ENCODE measurements at regions not wholly inside any gene's neighbourhood (a gene's known extent, or its start where the extent isn't known, plus 50 kb on each side); places are given as distances from the start of the nearest gene placed in this dataset.

DNA sequence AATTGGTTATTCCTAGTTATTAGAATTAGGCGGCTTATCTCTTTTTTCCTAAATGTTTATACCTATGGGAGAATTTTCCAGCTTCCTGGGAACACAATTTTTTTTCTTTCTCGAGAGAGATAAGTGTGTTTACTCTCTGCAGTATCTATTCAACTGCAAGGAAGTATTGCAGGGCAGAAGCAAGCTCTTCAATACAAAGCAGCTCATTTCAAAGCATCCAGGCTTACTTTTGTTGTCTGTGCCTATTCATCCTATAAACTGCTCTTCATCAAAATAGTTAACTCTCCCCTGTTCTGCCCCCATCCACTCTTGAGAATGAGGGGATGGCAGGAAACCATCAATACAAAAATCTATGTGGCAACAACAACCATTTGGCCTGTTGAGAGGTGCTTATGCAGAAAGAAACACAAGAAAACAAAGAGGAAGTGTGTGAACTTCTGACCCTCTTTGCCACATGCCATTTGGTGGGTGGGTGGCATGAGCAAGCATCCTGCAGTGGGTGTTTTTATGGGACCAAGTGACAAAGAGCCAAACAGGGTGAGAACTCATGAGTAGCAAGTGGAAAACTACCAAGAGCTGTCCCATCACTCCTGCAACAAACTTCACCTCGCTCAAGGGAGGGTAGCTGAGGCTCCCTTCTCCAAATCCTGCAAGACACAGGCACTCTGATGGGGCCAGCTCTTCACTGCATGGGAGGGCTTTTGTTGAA, 50.6 kb upstream of the MRPS6 start:
- DNase-seq (no peak), ATAC-seq (peak; percentile 59)
- intact Hi-C loops (cut with DNase I, micrococcal nuclease), result no loop called here

DNA sequence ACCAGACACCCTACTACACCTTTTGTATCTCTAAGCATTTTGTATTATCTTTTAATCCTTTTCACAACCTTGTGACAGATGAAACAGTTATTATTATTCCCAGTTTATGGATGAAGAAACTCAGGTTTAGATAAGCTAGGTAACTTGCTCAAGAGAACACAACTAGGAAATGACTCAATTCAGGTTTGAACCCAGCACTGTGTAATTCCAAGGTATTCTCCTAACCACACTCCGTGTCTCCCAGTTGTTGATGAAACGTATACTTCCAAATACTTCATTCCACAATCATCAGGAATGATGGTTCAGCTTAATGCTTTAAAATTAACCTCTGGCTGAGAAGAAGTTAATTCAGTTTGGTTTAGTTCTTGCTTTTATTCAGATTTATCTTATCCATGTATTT, 51.7 kb upstream of the MRPS6 start:
- ATAC-seq, result no peak
- intact Hi-C loops (cut with DNase I, micrococcal nuclease), result no loop called here

DNA sequence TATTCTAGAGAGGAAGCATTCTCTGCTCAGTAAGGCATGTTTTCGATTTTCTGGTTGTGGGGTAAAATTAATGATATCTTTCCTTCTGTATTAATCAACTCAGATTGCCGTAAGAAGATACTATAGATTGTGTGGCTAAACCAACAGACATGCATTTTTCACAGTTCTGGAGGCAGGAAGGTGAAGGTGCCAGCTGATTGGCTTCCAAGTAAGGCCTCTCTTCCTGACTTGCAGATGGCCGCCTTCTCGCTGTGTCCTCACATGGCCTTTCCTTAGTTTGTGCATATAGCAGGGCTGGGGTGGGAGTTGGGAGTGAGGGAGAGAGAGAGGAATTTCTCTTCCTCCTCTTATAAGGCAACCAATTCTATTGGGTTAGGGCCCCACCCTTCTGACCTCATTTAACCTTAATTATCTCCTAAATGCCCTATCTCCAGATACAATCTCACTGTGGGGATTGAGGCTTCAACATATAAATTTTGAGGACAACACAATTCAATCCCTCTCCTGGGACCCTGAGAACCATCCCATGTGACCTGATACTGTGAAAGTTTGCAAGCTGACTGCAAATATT, 52.3 kb upstream of the MRPS6 start:
- no peak for ATAC-seq
- intact Hi-C loops (cut with DNase I, micrococcal nuclease), result no loop called here
- DNase-seq, result no peak

More for the DNA sequence above, 51.7 kb upstream of the MRPS6 start:
- no peak for DNase-seq

DNA sequence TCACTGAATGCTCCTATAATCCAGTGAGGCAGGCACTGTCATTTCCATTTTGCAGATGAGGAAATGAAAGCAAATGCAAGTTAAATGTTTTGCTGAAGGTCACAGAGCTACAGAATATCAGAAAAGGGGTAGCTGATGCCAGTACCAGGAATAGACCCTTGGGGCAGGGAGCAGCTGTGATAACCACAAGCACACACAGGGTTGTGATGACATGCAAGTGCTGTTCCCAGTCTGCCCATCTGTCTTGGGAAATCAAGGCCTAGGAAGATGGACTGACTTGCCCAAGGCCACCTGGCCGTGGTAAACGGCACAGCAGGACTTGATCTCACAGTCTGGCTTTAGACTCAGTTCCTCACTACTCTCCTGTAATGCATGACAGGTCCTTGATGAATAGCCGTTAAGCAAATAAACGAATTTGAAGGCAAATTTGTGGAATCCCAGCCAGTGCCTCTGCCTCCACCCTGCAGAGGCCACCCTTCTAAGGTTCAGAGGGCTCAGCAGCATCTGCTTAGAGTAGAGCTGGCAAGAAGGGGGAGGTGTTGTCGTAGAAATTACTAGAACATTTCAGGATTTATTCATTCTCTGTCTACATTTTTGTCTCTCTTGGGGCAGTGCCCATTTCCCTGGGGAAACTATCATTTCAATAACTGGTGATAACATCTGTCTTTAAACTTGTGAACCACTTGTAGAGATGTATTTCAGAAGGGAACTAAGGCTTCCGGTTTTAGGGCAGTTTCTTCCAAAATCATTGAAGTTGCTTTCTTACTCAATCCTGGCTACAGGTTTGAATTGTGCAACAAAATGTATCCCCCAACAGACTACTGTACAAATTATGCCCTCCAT, 53.2 kb upstream of the MRPS6 start:
- ATAC-seq, result no peak
- intact Hi-C loops (cut with DNase I, micrococcal nuclease), result no loop called here
- peak in 1 of 2 donors; percentile 35 for DNase-seq

DNA sequence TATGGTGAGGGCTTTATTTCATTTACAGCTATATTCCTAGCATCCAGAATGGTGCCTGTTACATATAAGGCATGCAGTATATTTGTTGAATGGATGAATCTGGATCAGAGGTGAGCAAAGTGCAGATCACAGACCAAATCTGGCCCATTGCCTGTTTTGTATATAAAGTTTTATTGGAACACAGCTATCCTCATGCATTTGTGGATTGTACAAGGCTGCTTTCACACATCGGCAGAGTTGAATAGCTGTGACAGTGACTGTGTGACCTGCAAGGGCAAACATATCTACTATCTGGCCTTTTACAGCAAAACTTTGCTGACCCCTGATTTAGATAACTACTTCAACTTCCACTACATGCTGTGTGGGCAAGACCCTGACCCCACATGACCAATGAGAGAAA, 54.0 kb upstream of the MRPS6 start:
- intact Hi-C loops (cut with DNase I, micrococcal nuclease), result no loop called here
- no peak for ATAC-seq

DNA sequence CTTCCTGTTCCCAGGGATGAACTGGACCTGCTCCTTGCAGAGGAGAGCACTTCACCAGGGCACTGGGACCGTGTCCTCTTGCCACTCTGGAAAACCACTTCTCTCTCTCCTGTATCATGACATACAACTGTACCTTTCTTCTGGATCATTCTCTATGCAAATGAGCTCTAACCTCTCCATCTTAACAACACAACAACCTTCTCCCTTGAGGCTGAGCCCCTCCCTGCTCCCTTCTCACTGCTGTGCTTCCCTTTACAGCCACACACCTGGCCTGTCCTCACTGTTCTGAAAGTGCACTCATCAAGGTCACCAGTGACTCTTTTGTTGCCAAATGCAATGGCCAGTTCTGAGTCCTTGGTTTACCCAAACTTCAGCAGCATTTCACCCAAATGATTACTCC, 54.5 kb upstream of the MRPS6 start:
- DNase-seq (no peak), ATAC-seq (peak; percentile 26)
- intact Hi-C loops (cut with DNase I, micrococcal nuclease), result no loop called here

More for the DNA sequence above, 54.0 kb upstream of the MRPS6 start:
- DNase-seq, result no peak

DNA sequence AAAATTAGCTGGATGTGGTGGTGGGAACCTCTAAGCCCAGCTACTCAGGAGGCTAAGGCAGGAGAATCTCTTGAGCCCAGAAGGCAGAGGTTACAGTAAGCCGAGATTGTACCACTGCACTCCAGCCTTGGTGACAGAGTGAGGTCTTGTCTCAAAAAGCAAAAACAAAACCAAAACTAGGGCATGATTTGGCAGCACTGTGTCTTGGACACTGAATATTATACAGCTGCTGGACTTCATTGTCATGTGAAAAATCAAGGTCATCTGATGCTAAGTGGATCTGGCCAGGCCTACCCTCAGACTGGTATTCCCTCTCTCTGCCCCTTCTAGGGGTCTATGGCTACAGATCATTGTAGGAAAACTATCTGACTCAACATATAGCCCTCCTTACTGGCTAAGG, 55.2 kb upstream of the MRPS6 start:
- ATAC-seq (no peak), DNase-seq (no peak)
- intact Hi-C loops (cut with DNase I, micrococcal nuclease), result no loop called here

DNA sequence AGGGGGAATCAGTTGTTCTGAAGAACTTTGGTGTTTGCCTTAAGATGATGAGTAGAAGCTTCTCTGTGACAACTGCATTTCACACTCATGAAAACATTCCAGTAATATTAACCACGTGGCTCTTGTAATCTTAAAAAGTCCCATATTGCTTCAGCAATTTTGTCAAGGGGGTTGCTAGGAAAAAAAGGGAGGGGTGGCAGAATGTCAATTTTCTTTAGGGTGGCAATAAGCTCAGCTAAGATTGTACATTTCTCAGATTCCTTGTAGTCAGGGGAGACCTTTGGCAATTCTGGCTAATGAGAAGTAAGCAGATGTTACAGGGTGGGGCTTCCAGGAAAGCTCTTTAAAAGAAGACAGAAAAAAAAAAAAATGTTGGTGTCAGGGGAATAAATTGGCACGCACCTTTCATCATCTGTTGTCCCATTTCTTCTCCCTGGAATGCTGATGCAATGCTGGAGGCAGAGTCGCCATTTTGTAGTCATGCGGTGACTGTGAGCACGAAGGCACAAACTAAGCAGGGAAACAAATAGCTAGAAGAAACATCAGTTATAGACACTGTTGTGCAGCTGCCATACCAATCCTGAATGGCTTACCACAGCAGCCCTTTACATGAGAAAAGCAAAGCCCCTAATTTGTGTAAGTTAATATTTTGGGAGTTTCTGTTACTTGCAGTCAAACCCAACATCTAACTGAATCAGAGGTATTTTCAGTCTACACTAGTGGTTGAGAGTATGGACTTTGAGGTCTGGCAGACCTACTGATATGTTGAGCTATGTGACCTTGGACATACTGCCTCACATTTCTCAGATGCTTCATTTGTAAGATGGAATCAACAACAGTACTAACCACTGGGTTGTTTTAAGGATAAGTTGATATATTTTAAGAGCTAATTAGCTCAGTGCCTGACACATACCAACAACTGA, 56.1 kb upstream of the MRPS6 start:
- intact Hi-C loops (cut with DNase I, micrococcal nuclease), result no loop called here
- ATAC-seq (no peak), DNase-seq (no peak)

DNA sequence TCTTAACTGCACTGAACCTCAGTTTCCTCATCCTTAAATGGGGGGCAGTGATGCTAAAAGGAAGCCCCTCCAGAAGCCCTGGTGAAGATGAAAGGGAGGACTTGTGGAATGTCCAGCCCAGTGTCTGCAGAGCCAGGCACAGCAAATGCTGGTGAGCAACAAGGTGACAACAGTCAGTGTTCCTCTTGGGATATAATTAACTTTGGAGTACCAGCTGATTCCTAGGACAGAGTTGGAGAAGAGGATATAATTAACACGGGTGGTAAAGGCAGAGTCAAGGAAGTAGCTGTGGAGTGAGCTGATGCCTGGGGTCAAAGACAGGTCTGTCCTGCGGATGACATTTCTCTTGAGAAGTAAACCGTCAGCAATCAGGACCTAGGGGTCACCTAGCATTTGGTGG, 60.7 kb upstream of the MRPS6 start:
- ATAC-seq (no peak), DNase-seq (no peak)
- intact Hi-C loops (cut with DNase I, micrococcal nuclease), result no loop called here

DNA sequence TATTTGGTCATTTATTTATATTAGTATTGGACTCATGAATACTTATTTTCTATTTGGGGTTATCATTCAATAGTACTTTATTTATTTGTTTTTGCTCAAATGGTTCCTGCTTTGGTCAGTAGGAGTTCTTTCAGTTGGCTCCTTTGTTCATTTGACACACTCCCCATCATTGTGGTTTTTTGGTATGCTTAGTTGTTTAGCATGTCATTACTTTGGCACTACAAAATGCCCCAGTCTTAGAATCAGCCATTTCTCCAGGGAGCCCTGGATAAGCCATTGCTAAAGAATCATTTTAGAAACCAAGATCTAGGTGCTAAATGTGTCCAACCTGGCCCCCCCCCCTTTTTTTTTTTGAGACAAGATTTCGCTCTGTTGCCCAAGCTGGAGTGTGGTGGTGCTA, 61.7 kb upstream of the MRPS6 start:
- DNase-seq, result no peak
- no peak for ATAC-seq
- intact Hi-C loops (cut with DNase I, micrococcal nuclease), result no loop called here

DNA sequence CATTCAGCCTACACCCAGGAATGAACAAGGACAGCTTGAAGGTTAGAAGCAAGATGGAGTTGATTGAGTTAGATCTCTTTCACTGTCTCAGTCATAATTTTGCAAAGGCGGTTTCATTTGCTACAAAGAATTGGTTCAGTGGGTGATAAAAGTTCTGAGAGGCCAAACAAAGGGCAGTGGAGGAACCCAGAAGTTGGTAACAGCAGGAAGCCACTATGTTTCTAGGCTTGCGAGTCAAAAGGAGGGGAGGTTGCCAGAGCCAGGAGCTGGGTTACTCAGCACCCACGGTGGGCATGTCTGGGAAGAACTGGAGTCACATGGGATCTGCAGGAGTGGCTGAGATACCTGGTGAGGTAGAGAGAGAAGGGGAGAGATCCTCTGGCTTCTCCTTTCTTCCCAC, 64.2 kb upstream of the MRPS6 start:
- DNase-seq, result no peak
- ATAC-seq, result no peak
- intact Hi-C loops (cut with DNase I, micrococcal nuclease), result no loop called here

DNA sequence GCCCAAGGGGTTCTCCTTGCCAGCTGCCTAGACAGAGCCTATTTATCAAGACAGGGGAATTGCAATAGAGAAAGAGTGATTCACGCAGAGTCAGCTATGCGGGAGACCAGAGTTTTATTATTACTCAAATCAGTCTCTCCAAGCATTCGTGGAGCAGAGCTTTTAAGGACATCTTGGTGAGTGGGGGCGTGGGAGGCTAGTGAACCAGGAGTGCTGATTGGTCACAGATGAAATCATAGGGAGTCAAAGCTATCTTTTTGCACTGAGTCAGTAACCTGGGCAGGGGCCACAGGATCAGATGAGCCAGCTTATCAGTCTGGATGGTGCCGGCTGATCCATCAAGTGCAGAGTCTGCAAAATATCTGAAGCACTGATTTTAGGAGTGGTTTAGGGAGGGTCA, 64.8 kb upstream of the MRPS6 start:
- ATAC-seq, result no peak
- no peak for DNase-seq
- intact Hi-C loops (cut with DNase I, micrococcal nuclease), result no loop called here

DNA sequence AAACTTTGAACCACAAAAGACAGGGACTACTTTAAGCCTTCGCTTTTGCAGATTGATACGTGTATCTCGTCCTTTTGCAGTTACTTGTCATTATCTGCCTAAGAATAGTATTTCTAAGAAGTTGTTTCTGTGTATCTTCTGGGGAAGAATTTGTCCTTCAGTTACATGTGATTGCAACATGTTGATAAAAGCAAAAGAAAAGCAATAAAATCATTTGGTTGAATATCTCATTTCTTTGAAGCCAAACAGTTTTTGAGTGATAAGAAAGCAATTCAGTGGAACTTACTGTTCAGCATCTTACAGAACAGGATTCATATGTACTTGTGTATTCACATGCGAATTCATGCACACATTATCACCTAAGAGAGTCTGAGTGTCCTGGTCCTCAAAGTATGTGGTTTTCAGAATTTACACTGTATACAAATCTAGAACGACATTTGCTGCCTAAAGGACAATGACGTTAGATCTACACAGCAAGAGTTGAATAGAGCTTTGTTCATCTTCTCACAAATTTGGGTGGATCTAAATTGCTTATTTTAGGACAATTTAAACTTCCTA, 66.7 kb upstream of the MRPS6 start:
- intact Hi-C loops (cut with DNase I, micrococcal nuclease), result no loop called here
- no peak for ATAC-seq
- DNase-seq, result no peak

DNA sequence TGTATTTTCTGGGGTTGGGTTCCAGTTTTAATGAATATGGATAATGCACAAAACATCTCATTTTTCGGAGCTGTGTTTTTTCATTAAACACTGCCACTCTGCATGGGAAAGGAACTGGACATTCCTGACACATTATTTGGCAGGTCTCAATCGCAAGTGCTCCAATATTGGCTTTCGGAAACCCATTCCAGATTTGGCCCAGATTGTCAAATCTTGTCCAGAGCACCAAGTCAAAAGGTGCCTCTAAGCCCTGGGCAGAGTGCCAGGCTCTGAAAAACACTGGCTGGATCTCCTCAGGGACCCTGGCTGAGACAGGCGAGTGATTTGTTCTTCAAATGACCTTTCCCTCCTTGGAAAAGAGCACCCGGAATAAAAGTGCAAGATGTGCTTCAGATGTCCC, 68.4 kb upstream of the MRPS6 start:
- DNase-seq (no peak), ATAC-seq (no peak)
- intact Hi-C loops (cut with DNase I, micrococcal nuclease), result no loop called here

DNA sequence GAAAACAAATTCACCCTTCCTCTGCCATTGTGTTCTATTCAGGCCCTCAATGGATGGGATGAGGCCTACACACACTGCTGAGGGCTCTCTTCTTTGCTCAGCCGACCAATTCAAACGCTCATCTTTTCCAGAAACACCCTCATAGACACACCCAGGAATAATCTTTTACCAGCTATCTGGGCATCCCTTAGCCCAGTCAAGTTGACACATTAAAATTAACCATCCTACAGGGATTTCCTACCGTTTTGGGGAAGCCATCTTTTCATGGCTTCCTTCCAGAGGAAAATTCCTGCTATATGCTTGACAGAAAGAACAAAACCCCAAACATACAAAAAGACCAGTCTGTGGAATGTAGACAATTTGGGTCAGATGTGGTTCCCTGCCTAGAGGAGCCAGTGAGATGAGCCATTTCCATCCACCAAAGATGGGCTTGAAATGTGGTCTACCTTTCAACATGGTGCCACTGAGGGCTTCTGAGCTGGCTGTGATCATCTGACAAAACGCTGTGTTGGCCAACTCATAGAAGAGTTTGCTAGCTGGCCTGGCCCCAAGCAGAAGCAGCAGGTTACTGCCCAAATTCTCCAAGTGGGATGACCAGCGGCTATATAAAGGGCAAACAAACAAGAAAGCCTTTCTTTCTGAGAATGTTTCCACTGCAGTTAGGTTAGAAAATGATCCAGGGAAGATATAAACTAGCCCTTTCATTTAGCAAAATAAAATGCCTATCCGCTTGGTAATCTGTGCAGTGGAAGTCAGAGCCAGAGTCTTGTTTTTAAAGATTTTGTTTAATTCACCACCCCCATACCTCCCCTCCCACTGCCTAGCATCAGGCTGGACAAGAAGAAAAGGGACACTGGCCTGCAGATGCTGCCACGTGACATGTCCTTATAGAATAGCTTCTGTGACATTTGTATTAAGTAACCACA, 69.1 kb upstream of the MRPS6 start:
- intact Hi-C loops (cut with DNase I, micrococcal nuclease), result no loop called here
- DNase-seq (no peak), ATAC-seq (no peak)

DNA sequence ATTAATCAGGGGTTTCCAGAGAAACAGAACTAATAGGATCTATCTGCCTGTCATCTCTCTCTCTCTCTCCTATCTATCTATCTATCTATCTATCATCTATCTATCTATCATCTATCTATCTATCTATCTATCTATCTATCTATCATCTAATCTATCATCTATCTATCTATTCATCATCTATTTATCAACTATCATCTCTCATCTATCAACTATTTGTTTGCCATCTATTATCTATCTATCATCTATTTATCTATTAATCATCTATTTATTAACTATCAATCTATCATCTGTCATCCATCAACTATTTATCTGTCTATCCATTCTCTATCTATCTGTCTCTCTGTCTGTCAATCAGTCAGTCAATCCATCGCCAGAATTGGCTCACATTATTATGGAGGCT, 70.0 kb upstream of the MRPS6 start:
- intact Hi-C loops (cut with DNase I, micrococcal nuclease), result no loop called here
- ATAC-seq, result no peak
- DNase-seq, result no peak

DNA sequence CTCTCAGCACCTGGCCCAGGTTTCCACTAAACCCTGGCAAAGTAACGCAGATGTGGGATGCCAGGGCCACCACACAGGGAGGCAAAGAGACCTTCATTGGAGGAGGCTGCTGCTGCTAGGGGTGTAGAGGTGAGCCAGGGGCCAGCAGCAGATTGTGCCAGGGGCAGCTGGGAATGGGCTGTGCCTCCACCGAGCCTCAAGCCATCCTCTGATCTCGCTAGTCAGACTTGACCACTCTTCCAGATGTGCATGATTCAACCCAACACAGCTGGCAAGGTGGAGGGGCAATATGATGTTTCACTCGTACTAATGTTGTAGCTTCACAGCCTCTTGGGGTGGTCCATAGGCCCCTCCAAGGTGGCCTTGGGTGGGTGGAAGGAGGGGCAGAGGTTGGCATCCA, 73.0 kb upstream of the MRPS6 start:
- ATAC-seq (no peak), DNase-seq (no peak)
- intact Hi-C loops (cut with DNase I, micrococcal nuclease), result no loop called here

DNA sequence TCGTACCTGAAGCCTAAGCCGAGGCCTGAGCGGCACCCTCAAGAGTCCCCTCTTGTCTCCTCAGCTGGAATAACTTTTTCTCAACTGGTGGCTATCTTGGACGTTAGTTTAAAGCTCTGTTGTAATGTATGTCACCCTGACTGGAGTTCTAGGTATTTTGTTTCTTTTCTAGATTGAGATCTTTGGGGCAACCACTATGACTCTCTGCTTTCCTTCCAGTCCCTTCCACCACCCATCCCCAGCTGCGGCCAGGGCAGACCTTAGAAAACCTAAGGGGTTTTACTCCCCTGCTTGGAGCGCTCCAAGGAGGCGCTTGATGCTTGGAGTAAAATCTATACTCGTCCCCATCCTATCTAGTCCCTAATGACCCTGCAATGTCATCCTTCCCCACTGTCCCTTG, 74.6 kb upstream of the MRPS6 start:
- ATAC-seq, result no peak
- DNase-seq, result no peak
- intact Hi-C loops (cut with DNase I, micrococcal nuclease), result no loop called here
